HFF-Myc (cell line): ENCODE measurements at regions not wholly inside any gene's neighbourhood (a gene's known extent, or its start where the extent isn't known, plus 50 kb on each side); places are given as distances from the start of the nearest gene placed in this dataset.
A peak's percentile ranks its signal among the peaks of the same experiment; 100 is the strongest.

Experiments
- DNase-seq: peaks from one replicate; pipeline ENCODE4 v3.0.0-alpha.2; 2011; ENCODE audit warnings: low read depth; ENCODE audit errors: extremely low read depth
- H3K4me3 ChIP-seq: replicated peaks from 2 replicates; pipeline ENCODE4 v1.5.1; 2011; ENCODE audit warnings: low read depth, mild to moderate bottlenecking, control low read depth, low read length
- TF ChIP-seq, protein P1 (sequence below): IDR thresholded peaks from 2 replicates; pipeline ENCODE4 v1.5.1; 2012; ENCODE audit warnings: mild to moderate bottlenecking, low read depth, low read length, control low read depth; ENCODE audit errors: missing control alignments

DNA sequence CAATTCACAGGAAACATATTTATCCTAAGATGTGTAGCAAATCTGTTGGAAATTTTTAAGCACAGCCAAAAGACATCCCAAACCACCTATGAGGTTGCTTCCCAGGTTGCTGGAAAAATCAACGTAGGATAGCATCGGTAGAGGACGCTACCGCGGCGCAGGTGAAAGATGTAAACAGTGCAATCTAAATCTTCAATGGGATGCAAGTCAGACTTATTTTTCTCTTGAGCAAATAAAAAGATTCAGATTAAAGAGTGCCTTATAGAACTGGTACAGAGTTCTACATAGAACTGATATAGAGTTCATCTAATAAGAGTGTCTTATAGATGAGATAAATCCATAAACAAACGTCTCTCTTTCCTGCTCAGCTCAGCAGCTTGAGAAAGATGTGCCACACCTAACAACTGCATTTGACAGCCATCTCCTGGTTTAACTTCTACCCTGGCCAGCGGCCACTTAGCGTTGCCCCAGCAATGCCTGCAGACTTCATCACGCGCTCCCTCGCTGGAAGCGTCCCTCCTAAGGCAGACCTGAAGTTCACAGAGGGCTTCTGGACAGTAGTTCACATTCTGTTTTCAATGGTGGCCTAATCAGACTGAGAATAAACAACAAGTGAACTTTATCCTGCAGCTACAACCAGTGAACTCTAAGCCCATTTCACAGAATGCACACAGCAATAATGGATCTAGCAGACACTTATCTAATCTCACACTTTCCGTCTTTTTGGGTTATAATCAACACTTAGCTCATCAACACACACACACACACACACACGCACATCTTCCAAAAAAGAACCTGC lies 164.5 kb downstream of the TOMM20 start:
- H3K4me3 ChIP-seq, result no peak overlapping the region
- TF ChIP-seq, protein P1, sequence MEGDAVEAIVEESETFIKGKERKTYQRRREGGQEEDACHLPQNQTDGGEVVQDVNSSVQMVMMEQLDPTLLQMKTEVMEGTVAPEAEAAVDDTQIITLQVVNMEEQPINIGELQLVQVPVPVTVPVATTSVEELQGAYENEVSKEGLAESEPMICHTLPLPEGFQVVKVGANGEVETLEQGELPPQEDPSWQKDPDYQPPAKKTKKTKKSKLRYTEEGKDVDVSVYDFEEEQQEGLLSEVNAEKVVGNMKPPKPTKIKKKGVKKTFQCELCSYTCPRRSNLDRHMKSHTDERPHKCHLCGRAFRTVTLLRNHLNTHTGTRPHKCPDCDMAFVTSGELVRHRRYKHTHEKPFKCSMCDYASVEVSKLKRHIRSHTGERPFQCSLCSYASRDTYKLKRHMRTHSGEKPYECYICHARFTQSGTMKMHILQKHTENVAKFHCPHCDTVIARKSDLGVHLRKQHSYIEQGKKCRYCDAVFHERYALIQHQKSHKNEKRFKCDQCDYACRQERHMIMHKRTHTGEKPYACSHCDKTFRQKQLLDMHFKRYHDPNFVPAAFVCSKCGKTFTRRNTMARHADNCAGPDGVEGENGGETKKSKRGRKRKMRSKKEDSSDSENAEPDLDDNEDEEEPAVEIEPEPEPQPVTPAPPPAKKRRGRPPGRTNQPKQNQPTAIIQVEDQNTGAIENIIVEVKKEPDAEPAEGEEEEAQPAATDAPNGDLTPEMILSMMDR, result no peak
- DNase-seq, result no peak

DNA sequence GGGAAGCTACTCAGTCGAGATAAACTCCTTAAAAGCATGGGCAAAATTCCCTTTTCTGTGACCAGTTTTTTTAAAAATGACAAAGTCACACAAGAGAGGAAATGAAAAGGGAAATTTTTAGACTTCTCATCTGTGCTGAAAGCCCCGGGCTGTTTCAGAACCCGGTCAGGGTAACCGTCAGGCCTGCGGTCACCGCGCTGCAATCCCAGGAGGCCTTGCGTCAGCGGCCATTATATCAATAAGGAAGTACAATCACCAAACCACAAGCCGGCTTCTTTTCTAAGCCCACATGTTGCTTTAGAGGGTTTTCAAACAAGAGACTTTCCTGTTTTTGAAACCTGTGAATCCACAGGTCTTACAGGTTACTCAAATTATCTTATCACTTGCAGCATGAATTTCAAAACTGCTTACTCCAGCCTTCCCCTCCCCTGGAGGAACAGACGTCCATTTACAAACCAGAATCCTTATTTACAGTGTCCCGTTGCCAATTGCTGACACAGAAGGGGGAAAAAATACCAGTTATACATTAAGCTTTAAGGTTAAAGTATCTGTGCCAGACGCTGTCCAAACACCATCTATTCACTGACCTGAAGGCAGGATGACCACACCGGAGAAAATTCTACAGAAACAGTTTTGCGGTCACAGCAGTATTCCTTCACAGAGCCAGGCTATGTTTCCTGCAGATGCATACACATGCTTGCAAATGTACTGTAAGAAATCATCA lies 165.3 kb downstream of the TOMM20 start:
- DNase-seq, result peak; percentile 72
- TF ChIP-seq, protein P1, result no peak
- H3K4me3 ChIP-seq, result no peak overlapping the region

DNA sequence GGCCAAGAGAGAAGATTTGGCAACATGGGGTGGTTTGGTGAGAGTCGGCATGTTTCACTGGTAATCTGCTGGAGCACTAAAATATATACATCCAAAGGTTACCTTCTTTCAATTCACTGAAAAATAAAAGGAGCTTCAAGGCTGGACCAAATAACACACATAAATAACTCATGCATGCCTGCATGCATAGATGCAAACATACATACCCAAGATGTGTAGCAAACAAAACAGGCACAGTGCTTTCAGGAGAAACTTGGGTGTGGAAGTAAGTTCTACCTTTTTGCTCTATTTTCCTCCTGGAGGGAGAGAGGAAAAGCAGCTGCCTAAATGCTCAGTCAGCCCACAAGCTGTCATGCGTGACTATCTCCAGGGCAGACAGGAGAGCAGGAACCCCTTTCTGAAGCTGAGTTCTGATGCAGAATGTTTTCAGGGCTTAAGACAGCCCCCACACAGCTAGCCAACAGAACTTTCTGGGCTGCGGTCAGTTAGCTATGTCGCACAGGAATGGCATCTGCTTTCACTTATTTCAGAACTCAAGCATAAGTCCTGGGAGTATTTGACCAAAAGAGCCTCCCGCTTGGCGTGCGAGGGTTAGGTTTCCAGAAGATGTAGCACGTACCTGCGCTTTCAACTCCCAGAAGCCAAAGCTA lies 166.2 kb downstream of the TOMM20 start:
- TF ChIP-seq, protein P1, result no peak
- DNase-seq, result peak; percentile 98
- H3K4me3 ChIP-seq, result 0 out of 2 replicates have a peak overlapping the region, but pooled peaks have one; percentile 10

DNA sequence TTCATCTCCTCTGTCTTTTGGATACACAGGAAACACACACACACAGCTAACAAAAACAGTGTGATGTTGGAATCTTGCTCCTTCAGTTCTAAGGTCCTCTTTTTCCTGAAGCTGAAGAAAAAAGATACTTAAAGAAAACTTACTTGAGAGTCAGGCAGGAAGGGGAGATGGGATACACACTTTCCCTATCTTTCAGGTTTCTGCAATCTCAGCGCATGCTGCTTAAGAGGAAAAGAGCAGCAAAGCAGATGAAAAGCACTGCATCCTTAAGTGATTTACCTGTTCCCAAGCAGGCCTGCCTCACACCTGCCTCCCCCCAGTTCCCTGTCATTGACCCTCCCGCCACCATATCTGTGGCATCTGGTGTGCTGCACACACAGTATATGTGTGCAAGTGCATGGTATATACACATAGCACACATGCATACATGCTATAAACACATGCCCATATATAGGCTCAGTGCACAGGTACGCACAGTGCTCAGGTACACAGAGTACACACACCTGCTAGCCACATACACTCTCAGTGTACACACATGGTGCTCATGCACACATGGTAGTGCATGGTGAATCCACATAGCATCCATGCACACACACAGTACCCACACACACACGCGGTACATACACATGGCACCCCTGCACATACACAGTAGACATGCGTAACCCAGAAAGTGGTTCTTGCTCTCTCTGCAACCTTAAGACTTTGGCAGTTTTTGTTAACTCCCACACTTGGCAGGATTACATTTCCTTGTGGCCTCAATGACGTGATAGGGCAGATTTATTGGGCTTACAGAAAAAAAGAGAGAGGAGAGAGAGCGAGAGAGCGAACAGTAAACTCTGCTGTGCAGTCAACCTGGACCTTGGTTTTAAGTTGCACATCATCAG lies 166.9 kb downstream of the TOMM20 start:
- peak; percentile 87 for DNase-seq
- no peak overlapping the region for H3K4me3 ChIP-seq
- TF ChIP-seq, protein P1, result no peak

DNA sequence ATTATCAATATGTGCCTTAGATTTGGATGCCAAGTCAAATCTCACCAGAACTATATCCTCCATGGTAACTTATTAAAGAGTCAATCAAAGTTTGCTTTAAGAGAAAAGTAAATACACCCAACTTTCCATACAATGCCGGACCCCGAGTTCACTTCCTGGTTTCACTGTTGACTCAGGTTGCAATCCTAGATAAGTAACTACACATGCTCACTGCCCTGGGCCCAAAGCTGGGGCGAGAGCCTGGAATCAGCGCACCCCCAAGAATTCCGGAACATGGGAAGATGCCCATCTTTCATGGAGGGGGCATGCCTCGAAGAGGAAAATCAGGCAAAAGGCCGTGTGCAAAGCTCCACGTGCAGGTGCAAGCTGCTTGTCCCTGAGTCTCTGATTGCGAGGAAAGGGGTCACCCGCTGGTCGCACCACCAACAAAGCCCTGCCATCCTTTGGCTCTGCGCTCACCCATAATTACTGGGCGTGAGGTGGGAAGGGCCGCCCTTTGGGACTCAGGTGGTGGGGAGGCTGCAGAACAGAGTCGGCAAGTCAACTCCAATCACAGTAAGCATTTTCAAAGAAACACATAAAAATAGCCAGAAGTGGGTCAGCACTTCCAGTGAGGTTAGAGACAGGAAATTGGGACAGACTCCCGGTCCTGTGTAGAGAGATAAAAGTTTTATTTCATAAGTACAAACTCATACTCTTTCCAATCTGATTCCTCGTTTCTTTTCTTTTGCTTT lies 167.7 kb downstream of the TOMM20 start:
- H3K4me3 ChIP-seq, result no peak overlapping the region
- no peak for DNase-seq
- TF ChIP-seq, protein P1, result no peak
